OCI-LY7 (cell line): ENCODE measurements at regions not wholly inside any gene's neighbourhood (a gene's known extent, or its start where the extent isn't known, plus 50 kb on each side); places are given as distances from the start of the nearest gene placed in this dataset.

Source experiments
- BruUV-seq: library from RNA; stranded (reverse); fragments of 400-500 nt; replicated peaks from 2 replicates; lab custom pipeline; 2021; lab: Mats Ljungman, UMichigan
- CTCF ChIA-PET: fragments of 300-600 bp; sonication (Branson Sonifier 250); formaldehyde crosslinking; loops from one replicate; lab custom pipeline; 2022; ENCODE audit warnings: antibody characterized with exemption; ENCODE audit not compliant: unreplicated experiment; lab: Charles Lee
- POLR2A ChIA-PET: fragments of 300-600 bp; sonication (Branson Sonifier 250); formaldehyde crosslinking; loops from one replicate; lab custom pipeline; 2022; ENCODE audit warnings: antibody characterized with exemption; lab: Charles Lee
- DNase-seq: peaks from one replicate; pipeline ENCODE4 v3.0.0-alpha.2; 2015; ENCODE audit warnings: low spot score
- H2AFZ ChIP-seq: fragments of 200-600 bp; sonication (generic), shearing (Covaris generic); 2 replicates; pipeline ENCODE4 v1.6.1; 2014; ENCODE audit warnings: mild to moderate bottlenecking, antibody characterized with exemption, low read length, moderate library complexity
- H3K27ac ChIP-seq: fragments of 200-600 bp; sonication (generic); 2 replicates; pipeline ENCODE4 v1.5.1; 2014; ENCODE audit warnings: mixed run types, low read depth, mild to moderate bottlenecking, moderate library complexity, low read length, inconsistent platforms; ENCODE audit not compliant: poor library complexity, severe bottlenecking
- H3K36me3 ChIP-seq: fragments of 200-600 bp; sonication (generic); 2 replicates; pipeline ENCODE4 v1.6.1; 2014; ENCODE audit warnings: mild to moderate bottlenecking, antibody characterized with exemption, low read length, moderate library complexity, mixed read lengths; ENCODE audit not compliant: insufficient read depth
- H3K4me1 ChIP-seq: fragments of 200-600 bp; sonication (generic); 2 replicates; pipeline ENCODE4 v1.5.1; 2014; ENCODE audit warnings: mild to moderate bottlenecking, low read length; ENCODE audit not compliant: insufficient read depth, poor library complexity, severe bottlenecking
- H3K4me2 ChIP-seq: fragments of 200-600 bp; sonication (generic); 2 replicates; pipeline ENCODE4 v1.6.1; 2014; ENCODE audit warnings: mild to moderate bottlenecking, low read length
- H3K4me3 ChIP-seq: fragments of 200-600 bp; sonication (generic); 2 replicates; pipeline ENCODE4 v1.5.1; 2014; ENCODE audit warnings: mild to moderate bottlenecking, low read depth, low read length; ENCODE audit not compliant: poor library complexity, severe bottlenecking
- H3K79me2 ChIP-seq: fragments of 200-600 bp; sonication (generic); 2 replicates; pipeline ENCODE4 v1.6.1; 2016; ENCODE audit warnings: low read depth, mild to moderate bottlenecking, low read length, moderate library complexity, mixed read lengths; ENCODE audit not compliant: insufficient read depth
- H3K9me2 ChIP-seq: fragments of 200-600 bp; sonication (generic); 2 replicates; pipeline ENCODE4 v1.6.1; 2016; ENCODE audit warnings: mild to moderate bottlenecking, low read length, mixed read lengths; ENCODE audit not compliant: insufficient read depth
- H3K9me3 ChIP-seq: fragments of 200-600 bp; sonication (generic); 2 replicates; pipeline ENCODE4 v1.6.1; 2014; ENCODE audit warnings: mild to moderate bottlenecking, mixed run types, low read length, mixed read lengths
- H4K20me1 ChIP-seq: fragments of 200-600 bp; sonication (generic); 2 replicates; pipeline ENCODE4 v1.6.1; 2014; ENCODE audit warnings: mild to moderate bottlenecking, antibody characterized with exemption, low read length, moderate library complexity, mixed read lengths; ENCODE audit not compliant: insufficient read depth
- EZH2phosphoT487 ChIP-seq: fragments of 200-600 bp; sonication (generic); IDR thresholded peaks from 2 replicates; pipeline ENCODE4 v1.6.1; 2018; ENCODE audit warnings: low read depth, borderline replicate concordance, mild to moderate bottlenecking, mixed run types, antibody characterized with exemption, low read length, moderate library complexity, mixed read lengths
- intact Hi-C: fragments of 100-400 bp; cut with micrococcal nuclease; formaldehyde crosslinking; loops from one replicate; pipeline ENCODE4 v1.10.0; 2022; ENCODE audit not compliant: unreplicated experiment
- TF ChIP-seq, protein P1 (sequence below): fragments of 200-600 bp; sonication (generic); conservative IDR thresholded peaks from 2 replicates; pipeline ENCODE4 v1.5.1; 2014; ENCODE audit warnings: mild to moderate bottlenecking, antibody characterized with exemption, low read length, moderate library complexity, mixed read lengths

DNA sequence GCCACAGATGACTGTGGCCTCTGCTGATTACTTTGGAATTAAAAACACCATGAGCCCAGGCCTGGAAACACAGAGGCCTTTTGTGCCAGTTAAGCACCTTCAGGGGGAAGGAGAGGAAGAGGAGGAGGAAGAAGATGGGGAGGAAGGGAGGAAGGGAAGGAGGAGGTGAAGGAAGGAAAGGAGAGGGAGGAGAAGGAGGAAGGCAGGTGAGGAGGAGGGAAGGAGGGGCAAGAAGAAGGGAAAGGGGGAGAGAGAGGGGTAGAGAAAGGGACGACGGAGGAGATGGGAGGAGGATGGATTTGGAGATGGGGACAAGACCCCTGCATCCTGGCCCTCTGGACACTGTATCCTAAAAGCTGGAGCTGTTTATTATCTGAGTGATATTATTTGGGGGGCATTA is 231.0 kb downstream of the UQCRFS1 start:
- intact Hi-C loops: no loop called here
- no TSS peak for BruUV-seq
- Histone ChIP-seq H3K4me1 (no peaks in the 10 kb centered on the region), H3K9me3 (no peaks in the 10 kb centered on the region), H2AFZ (no peak overlapping the region), H3K27ac (no peak overlapping the region), H3K9me2 (no peaks in the 10 kb centered on the region), H3K4me2 (no peak overlapping the region), H3K36me3 (no peaks in the 10 kb centered on the region), H3K79me2 (no peaks in the 10 kb centered on the region), H4K20me1 (no peaks in the 10 kb centered on the region), H3K4me3 (no peak overlapping the region)
- DNase-seq: no peak
- CTCF ChIA-PET: no interaction called here
- TF ChIP-seq, protein P1, sequence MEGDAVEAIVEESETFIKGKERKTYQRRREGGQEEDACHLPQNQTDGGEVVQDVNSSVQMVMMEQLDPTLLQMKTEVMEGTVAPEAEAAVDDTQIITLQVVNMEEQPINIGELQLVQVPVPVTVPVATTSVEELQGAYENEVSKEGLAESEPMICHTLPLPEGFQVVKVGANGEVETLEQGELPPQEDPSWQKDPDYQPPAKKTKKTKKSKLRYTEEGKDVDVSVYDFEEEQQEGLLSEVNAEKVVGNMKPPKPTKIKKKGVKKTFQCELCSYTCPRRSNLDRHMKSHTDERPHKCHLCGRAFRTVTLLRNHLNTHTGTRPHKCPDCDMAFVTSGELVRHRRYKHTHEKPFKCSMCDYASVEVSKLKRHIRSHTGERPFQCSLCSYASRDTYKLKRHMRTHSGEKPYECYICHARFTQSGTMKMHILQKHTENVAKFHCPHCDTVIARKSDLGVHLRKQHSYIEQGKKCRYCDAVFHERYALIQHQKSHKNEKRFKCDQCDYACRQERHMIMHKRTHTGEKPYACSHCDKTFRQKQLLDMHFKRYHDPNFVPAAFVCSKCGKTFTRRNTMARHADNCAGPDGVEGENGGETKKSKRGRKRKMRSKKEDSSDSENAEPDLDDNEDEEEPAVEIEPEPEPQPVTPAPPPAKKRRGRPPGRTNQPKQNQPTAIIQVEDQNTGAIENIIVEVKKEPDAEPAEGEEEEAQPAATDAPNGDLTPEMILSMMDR: no peak
- no peak for TF ChIP-seq EZH2phosphoT487
- POLR2A ChIA-PET: interaction anchor here (0.6 kb wide), 1 partner anchor 31 kb away, joined by 4 read pairs; no protein-coding TSS in a partner anchor

DNA sequence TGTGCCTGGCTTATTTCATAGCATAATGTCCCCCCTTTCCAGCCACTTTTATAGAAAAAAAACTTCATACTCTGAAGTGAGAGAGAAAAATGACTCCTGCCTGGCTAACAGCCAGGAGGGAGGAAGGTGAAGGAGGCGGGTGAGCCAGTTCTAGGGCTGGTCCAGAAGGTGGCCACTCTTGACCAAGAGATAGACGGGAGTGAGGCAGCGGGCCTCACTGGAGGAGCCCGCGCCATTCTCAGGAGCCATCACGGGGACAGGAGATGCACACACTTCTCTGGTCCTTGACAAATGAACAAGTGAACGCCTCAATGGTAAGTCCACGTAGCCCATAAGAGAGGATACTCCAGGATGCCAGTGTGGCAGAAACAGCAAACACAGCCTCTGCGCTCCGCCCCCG is 231.4 kb downstream of the UQCRFS1 start:
- no peak for DNase-seq
- no peak overlapping the region for H3K4me3 ChIP-seq
- H2AFZ ChIP-seq: no peak overlapping the region
- no peak overlapping the region for H3K27ac ChIP-seq
- BruUV-seq: no TSS peak
- TF ChIP-seq, protein P1: no peak
- TF ChIP-seq EZH2phosphoT487: no peak
- no peaks in the 10 kb centered on the region for H3K9me2 ChIP-seq
- H3K4me1 ChIP-seq: no peaks in the 10 kb centered on the region
- H3K79me2 ChIP-seq: no peaks in the 10 kb centered on the region
- no peaks in the 10 kb centered on the region for H3K9me3 ChIP-seq
- intact Hi-C loops: no loop called here
- no peaks in the 10 kb centered on the region for H3K36me3 ChIP-seq
- no peaks in the 10 kb centered on the region for H4K20me1 ChIP-seq
- ChIA-PET CTCF (no interaction called here), POLR2A (no interaction called here)
- no peak overlapping the region for H3K4me2 ChIP-seq

DNA sequence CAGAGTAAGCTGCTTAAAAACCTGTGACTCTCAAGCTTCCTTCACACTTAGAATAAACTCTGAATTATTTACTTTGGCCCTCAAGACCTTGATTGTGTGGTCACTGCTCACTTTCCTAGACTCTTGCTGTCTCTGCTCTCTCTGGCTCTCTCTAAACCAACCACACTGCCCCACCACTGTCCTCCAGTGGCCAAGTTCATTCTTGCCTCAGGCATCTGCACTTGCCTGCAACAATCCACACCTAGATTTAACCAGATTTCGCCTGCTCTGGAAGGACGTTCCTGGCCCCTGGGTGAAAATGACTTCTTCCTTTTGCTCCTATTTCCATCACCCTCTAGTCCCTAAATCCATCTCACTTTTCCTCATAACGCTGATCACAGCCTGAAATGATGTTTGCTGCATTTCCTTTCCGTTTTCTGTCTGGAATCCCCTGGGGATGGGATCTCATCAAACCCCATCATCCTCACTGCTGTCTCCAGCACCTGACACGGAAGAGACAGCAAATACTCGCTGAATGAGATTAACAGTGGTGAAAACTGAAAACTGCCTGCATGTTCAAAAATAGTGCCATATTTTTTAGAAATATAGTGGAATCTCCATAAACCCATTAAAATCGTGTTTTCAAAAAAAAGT is 232.6 kb downstream of the UQCRFS1 start:
- H2AFZ ChIP-seq: no peak overlapping the region
- no peaks in the 10 kb centered on the region for H3K36me3 ChIP-seq
- no peak overlapping the region for H3K4me3 ChIP-seq
- intact Hi-C loops: no loop called here
- no peaks in the 10 kb centered on the region for H3K4me1 ChIP-seq
- no peaks in the 10 kb centered on the region for H3K9me2 ChIP-seq
- POLR2A ChIA-PET: interaction anchor here (0.7 kb wide), 1 partner anchor 10 kb away, joined by 3 read pairs; no protein-coding TSS in a partner anchor
- TF ChIP-seq, protein P1: no peak
- no peak for TF ChIP-seq EZH2phosphoT487
- CTCF ChIA-PET: no interaction called here
- BruUV-seq: no TSS peak
- no peak for DNase-seq
- no peaks in the 10 kb centered on the region for H3K79me2 ChIP-seq
- H4K20me1 ChIP-seq: no peaks in the 10 kb centered on the region
- no peak overlapping the region for H3K4me2 ChIP-seq
- no peaks in the 10 kb centered on the region for H3K9me3 ChIP-seq
- no peak overlapping the region for H3K27ac ChIP-seq
